ENCODE measurements at regions not wholly inside any gene's neighbourhood (a gene's known extent, or its start where the extent isn't known, plus 50 kb on each side); places are given as distances from the start of the nearest gene placed in this dataset.
"Not testable (repeated sequence)": the region's sequence is repeated elsewhere in the genome, so short reads cannot be mapped to it uniquely, and the experiment has no call there.

DNA sequence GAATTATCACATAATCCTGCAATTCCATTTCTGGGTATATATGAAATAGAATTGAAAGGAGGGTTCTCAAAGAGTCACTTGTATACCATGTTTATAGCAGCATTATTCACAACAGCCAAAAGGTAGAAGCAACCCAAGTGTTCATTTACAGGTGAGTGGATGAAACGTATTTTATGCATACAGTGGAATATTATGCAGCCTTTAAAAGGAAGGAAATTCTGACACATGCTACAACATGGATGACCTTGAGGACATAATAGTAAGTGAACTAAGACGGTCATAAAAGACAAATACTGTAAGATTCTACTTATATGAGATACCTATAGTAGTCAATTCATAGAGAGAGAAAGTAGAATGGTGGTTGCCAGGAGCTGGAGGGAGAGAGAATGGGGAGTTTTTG is 110.8 kb upstream of the LIPC start:
- no peaks in the 10 kb centered on the region for H3K36me3 Mint-ChIP-seq (ENCODE audit: low read depth)
- H3K4me3 Mint-ChIP-seq: no peak overlapping the region
- peaks cover 4% of the 10 kb centered on the region for H3K9me3 Mint-ChIP-seq
- H3K27ac Mint-ChIP-seq: no peak overlapping the region
- H3K4me1 Mint-ChIP-seq (ENCODE audit: low read depth): peaks cover 12% of the 10 kb centered on the region
- H3K27me3 Mint-ChIP-seq: peaks cover 4% of the 10 kb centered on the region

DNA sequence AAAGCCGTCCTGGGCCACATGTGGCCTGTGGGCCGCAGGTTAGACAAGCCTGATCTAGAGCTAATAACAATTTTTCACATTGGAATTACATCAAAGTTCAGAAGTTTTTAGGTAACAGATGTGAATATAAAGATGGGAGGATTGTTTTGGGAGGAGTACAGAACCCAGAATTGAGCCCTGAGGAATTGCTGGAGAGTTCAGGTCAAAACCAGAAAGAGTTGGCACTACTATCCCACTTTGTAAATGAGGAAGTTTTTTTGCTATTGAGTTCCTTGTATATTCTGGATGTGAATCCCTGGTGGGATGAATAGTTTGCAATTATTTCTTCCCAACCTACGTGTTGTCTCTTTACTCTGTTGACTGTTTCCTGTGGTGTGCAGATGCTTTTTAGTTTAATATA is 109.5 kb upstream of the LIPC start:
- Mint-ChIP-seq H3K9me3 (no peaks in the 10 kb centered on the region), H3K4me1 (ENCODE audit: low read depth) (peaks cover under 1% of the 10 kb centered on the region), H3K4me3 (no peak overlapping the region), H3K27me3 (peaks cover 12% of the 10 kb centered on the region), H3K36me3 (ENCODE audit: low read depth) (no peaks in the 10 kb centered on the region), H3K27ac (no peak overlapping the region)

DNA sequence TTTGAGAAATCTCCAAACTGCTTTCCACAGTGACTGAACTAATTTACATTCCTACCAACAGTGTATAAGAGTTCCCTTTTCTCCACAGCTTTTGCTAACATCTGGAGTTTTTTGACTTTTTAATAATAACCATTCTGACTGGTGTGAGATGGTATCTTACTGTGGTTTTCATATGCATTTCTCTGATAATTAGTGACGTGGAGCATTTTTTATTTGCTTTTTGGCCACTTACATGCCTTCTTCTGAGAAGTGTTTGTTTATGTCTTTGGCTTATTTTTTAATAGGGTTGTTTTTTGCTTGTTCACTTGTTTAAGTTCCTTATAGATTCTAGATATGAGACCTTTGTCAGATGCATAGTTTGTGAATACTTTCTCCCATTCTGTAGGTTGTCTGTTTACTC is 108.5 kb upstream of the LIPC start:
- not testable (repeated sequence) for H3K36me3 Mint-ChIP-seq (ENCODE audit: low read depth); H3K27ac Mint-ChIP-seq; H3K4me1 Mint-ChIP-seq (ENCODE audit: low read depth); H3K4me3 Mint-ChIP-seq; H3K9me3 Mint-ChIP-seq
- H3K27me3 Mint-ChIP-seq: peaks cover 12% of the 10 kb centered on the region

DNA sequence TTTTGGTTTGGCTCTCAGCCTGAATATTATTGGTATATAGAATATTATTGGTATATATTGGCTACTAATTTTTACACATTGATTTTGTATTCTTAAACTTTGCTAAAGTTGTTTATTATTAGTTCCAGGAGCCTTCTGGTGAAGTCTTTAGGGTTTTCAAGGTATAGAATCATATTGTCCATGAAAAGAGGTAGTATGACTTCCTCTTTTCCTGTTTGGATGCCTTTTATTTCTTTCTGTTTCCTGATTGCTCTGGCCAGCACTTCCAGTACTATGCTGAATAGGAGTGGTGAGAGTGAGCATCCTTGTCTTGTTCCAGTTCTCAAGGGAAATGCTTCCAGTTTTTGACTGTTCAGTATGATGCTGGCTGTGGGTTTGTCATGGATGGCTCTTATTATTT is 107.3 kb upstream of the LIPC start:
- H3K4me3 Mint-ChIP-seq: no peak overlapping the region
- H3K27ac Mint-ChIP-seq: no peak overlapping the region
- peaks cover 12% of the 10 kb centered on the region for H3K27me3 Mint-ChIP-seq
- no peaks in the 10 kb centered on the region for H3K9me3 Mint-ChIP-seq
- H3K4me1 Mint-ChIP-seq (ENCODE audit: low read depth): peaks cover 3% of the 10 kb centered on the region
- H3K36me3 Mint-ChIP-seq (ENCODE audit: low read depth): no peaks in the 10 kb centered on the region

DNA sequence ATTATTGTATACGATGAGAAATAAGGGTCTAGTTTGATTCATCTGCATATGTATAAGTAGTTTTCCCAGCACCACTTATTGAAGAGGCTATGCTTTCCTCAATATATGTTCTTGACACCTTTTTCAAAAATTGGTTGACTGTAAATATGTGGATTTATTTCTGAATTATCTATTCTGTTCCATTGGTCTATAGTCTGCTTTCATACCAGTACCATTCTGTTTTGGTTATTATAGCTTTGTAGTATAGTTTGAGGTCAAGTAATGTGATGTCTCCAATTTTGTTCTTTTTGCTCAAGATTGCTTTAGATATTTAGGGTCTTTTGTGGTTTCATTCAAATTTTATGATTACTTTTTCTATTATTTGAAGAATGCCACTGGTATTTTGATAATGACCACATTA is 103.8 kb upstream of the LIPC start:
- H3K27me3 Mint-ChIP-seq: peaks cover 12% of the 10 kb centered on the region
- no peak overlapping the region for H3K27ac Mint-ChIP-seq
- H3K4me3 Mint-ChIP-seq: no peak overlapping the region
- no peaks in the 10 kb centered on the region for H3K36me3 Mint-ChIP-seq (ENCODE audit: low read depth)
- no peaks in the 10 kb centered on the region for H3K9me3 Mint-ChIP-seq
- peaks cover 35% of the 10 kb centered on the region for H3K4me1 Mint-ChIP-seq (ENCODE audit: low read depth)

DNA sequence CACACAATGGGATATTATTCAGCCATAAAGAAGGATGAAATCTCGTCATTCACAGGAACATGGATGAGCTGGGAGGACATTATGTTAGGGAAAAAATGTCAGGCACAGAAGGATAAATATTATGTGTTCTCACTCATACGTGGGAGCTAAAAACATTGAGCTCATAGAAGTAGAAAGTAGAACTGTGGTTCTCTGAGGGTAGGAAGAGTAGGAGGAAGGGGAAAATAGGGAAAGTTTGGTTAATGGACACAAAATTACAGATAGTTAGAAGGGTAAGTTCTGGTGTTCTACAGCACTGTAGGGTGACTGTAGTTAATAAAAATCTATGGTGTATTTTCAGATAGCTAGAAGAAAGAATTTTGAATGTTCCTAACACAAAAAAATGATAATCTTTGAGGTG is 102.6 kb upstream of the LIPC start:
- peaks cover 12% of the 10 kb centered on the region for H3K27me3 Mint-ChIP-seq
- no peak overlapping the region for H3K4me3 Mint-ChIP-seq
- H3K36me3 Mint-ChIP-seq (ENCODE audit: low read depth): no peaks in the 10 kb centered on the region
- H3K9me3 Mint-ChIP-seq: no peaks in the 10 kb centered on the region
- no peak overlapping the region for H3K27ac Mint-ChIP-seq
- H3K4me1 Mint-ChIP-seq (ENCODE audit: low read depth): peaks cover 42% of the 10 kb centered on the region

DNA sequence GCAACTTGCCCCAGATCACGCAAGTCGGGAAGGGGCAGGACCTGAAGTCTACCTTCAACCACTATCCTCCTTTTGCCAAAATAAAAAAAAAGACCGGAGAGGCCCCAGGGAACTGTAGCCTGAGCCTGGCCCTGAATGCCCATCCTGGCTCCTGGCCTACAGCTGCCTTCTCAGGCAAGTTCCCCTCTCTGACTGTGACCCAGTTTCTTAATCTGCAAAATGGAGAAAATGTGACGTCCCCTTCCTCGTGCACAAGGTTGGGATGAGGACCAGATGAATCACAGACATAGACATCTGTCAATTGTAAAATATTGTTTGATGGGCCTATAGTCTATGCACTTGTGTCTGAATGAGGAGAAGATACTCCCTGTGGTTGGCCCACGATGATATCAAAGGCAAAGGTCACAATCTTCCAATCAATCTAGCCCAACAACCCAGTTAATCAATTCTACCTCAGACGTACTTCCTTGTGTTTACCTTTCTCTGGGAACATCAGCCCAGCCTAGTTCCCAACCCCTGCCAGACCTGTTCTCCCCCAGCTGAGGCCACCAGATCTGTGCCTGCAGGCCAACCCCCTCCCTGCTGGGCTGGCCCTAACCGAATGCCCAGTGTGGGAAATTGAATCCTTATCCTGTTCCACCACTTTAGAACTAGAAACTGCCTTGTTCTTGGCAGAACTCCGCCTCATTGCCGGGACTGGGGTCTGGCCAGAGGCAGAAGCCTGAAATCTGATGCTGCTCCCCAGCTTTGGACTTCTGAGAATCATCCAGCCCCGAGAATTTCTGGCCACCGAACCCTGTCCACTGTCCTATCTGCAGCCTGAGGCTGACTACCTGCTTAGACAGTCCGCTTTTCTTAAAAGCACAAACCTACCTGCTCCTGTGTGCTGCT is 101.8 kb upstream of the LIPC start:
- Mint-ChIP-seq H3K4me1 (ENCODE audit: low read depth) (peaks cover 42% of the 10 kb centered on the region), H3K9me3 (no peaks in the 10 kb centered on the region), H3K27ac (no peak overlapping the region), H3K36me3 (ENCODE audit: low read depth) (no peaks in the 10 kb centered on the region), H3K4me3 (no peak overlapping the region), H3K27me3 (peaks cover 8% of the 10 kb centered on the region)

DNA sequence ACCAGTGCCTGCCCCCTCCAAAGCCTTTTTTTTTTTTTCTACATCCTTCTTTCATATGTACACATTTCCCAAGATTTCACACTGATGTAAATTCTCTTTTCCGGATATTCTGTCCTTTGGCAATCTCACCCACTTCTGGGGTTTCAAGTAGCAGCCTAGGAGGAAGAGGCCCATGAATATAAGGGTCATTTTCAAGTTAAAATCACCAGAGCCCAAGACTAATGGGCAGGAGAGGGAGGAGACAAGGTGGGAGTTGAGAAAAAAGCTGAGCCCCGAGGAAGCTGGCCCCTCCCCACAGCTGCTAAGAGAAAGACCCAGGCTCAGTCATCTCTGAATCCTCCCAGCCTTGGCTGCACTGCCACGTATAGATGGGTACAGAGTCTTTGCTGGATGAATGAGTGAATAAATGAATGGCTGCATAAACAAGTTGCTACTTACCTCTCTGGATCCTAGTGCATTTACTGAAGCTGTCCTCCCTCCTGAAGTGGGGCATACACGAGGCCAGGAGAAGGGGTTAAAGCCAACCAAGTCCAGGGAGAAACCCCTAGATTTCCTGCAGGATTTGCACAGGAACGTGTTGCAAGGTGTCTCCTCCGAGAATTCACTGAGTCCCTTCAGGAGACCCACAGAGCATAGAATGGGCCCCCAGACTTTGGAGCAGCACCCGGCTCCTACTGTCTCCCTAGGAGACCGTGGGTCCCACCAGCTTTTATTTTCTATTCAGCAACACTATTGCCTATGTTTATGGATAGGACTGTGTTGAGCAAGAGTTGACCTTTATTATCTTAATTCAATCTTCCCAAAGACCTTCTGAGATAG is 100.8 kb upstream of the LIPC start:
- Mint-ChIP-seq H3K9me3 (no peaks in the 10 kb centered on the region), H3K27ac (peak overlapping the region; percentile 98), H3K4me3 (no peak overlapping the region), H3K27me3 (peaks cover 8% of the 10 kb centered on the region), H3K4me1 (ENCODE audit: low read depth) (peaks cover 42% of the 10 kb centered on the region), H3K36me3 (ENCODE audit: low read depth) (no peaks in the 10 kb centered on the region)

DNA sequence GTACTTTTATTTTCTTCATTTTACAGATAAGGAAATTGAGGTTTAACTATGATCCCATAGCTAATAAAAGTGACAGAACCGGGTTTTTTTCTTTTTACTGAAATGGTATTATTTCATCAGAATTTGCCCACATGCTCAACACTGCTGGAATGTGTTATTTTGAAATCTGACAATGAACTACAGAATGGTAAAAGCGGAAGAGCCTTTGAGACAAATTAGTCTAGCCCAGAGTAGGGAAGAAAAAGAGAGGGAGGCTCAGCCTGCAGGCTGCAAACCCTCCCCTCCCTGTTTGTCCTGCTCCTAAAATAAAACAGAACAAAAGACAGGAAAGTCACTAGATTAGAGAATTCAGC is 100.3 kb upstream of the LIPC start:
- H3K27me3 Mint-ChIP-seq: peaks cover 6% of the 10 kb centered on the region
- H3K36me3 Mint-ChIP-seq (ENCODE audit: low read depth): no peaks in the 10 kb centered on the region
- H3K4me1 Mint-ChIP-seq (ENCODE audit: low read depth): peaks cover 42% of the 10 kb centered on the region
- peak overlapping the region; percentile 98 for H3K27ac Mint-ChIP-seq
- no peaks in the 10 kb centered on the region for H3K9me3 Mint-ChIP-seq
- H3K4me3 Mint-ChIP-seq: peak overlapping the region; percentile 73

DNA sequence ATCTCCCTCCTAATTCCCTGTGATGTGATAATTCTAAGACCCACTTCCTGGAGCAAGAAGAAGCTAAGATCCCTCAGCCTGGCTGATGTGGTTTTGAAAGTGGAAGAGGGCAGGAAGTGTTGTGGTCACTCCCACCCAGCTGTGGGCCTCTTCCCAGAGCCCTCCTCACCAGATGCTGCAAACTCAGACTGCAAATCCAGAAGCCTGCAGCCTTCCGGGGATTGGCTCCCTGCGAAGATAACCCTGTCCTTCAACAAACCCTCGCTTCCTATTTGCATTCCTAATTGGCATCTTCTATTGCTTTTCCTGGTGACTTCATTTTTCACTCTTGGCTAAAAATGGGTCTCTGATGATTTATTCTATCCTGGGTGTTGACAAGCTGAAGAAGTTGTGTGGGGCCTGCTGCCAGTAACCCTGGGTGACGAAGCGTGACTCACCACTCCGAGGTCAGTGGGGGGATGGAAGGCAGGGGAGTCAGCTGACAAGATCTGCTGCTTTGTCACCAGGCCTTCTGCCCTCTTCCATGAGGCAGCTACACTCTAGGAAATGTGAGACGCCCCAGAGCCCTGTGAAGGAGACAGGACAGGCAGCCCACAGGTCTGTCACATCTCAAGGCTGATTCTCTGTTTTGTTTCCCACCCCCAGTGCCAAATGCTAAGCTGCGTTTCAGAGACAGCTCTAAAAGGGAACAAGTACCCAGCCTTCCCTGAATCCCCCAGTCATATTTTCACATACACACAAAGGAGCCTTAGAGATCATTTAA is 99.7 kb upstream of the LIPC start:
- Mint-ChIP-seq H3K9me3 (no peaks in the 10 kb centered on the region), H3K4me1 (ENCODE audit: low read depth) (peaks cover 42% of the 10 kb centered on the region), H3K27me3 (peaks cover under 1% of the 10 kb centered on the region), H3K4me3 (peak overlapping the region; percentile 73), H3K27ac (peak overlapping the region; percentile 98), H3K36me3 (ENCODE audit: low read depth) (no peaks in the 10 kb centered on the region)

DNA sequence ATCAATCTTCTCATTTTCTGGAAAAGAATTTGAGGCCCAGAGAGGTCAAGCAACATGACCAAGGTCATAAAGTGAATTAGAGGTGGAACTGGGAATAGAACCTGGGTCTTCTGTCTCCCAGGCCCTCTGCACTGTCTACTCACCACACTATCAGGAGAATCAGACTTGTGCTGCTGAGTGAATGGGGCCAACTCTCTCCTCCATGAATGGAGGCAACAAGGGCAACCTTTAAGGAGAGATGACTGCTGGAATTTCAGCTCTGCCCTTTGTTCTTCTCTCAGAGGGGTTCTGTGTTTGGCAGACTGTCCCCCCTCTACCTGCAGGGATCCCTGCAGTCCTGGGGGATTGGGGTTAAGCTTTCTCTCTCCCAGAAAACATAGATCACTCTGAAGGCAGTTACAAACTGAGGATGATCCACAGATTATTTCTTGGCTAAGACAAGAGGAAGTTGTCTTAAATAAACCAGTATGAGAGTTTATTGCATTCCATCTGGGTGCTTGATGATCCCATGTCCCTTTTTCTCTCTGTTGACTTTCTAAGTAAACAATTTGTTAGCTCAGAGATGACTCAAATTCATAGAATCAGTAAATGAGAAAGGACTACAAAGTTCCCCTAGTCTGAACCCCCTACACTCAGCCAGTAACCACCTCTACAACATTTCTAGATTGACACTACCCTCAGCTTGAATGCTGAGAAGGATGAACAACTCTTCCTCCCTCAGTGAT is 99.0 kb upstream of the LIPC start:
- no peaks in the 10 kb centered on the region for H3K9me3 Mint-ChIP-seq
- H3K27me3 Mint-ChIP-seq: no peaks in the 10 kb centered on the region
- peak overlapping the region; percentile 73 for H3K4me3 Mint-ChIP-seq
- H3K27ac Mint-ChIP-seq: peak overlapping the region; percentile 98
- no peaks in the 10 kb centered on the region for H3K36me3 Mint-ChIP-seq (ENCODE audit: low read depth)
- peaks cover 42% of the 10 kb centered on the region for H3K4me1 Mint-ChIP-seq (ENCODE audit: low read depth)

DNA sequence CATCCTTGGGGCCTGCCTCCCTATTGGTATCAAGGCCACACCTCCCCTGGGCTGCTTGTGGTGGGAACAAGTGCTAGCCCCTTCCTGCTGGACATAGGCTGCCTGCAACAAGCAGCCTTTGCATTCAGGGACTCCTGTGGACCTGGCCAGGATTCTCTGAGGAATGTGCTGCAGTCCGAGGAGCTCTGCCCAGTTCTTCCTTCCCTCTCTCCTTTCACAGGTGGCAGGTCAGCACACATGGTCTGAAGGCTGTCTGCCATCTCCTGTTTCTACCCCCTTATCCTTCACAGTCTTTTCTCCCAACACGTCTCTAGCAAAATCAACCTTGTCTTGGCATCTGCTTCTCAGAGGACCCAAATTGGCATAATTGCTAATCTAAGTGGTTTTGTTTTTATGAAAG is 97.0 kb upstream of the LIPC start:
- no peak overlapping the region for H3K4me3 Mint-ChIP-seq
- H3K36me3 Mint-ChIP-seq (ENCODE audit: low read depth): no peaks in the 10 kb centered on the region
- no peaks in the 10 kb centered on the region for H3K9me3 Mint-ChIP-seq
- no peak overlapping the region for H3K27ac Mint-ChIP-seq
- H3K27me3 Mint-ChIP-seq: no peaks in the 10 kb centered on the region
- peaks cover 38% of the 10 kb centered on the region for H3K4me1 Mint-ChIP-seq (ENCODE audit: low read depth)

DNA sequence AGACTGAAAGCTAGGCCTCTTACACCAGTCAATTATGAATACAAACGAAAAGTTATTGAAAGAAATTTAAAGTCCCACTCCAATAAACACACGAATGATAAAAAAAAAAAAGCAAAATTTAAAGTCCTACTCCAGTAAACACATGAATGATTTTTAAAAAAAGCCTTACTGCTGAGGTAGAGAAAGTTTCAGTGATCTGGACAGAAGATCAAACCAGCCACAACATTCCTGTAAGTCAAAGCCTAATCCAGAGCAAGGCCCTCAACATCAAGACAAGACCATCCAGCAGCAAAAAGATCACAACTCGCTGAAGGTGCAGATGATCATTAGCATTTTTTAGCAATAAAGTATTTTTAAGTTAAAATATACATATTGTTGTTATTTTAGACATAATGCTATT is 95.6 kb upstream of the LIPC start:
- Mint-ChIP-seq H3K9me3 (no peaks in the 10 kb centered on the region), H3K4me3 (no peak overlapping the region), H3K36me3 (ENCODE audit: low read depth) (no peaks in the 10 kb centered on the region), H3K27me3 (no peaks in the 10 kb centered on the region), H3K4me1 (ENCODE audit: low read depth) (peaks cover 26% of the 10 kb centered on the region), H3K27ac (no peak overlapping the region)

DNA sequence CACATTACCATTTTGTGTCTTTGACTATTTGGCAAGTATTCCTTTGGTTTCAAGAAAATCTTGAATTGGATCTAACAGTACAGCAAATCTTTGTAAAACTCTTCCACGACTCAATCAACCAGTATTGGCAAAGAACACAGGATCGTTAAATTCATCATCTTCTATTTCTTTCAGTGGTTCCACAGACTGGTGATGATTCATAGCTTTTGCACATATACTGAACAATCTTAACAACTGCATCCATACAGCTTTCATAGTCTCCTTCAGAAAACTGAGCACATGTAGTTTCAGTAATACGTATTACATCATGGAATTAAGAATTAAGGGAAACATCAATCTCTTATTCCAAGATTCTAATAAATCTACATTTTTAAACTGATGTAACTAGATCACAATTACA is 91.6 kb upstream of the LIPC start:
- Mint-ChIP-seq H3K4me1 (ENCODE audit: low read depth) (no peaks in the 10 kb centered on the region), H3K4me3 (no peak overlapping the region), H3K27me3 (no peaks in the 10 kb centered on the region), H3K36me3 (ENCODE audit: low read depth) (no peaks in the 10 kb centered on the region), H3K27ac (no peak overlapping the region), H3K9me3 (no peaks in the 10 kb centered on the region)
